ENCODE measurements at regions not wholly inside any gene's neighbourhood (a gene's known extent, or its start where the extent isn't known, plus 50 kb on each side); places are given as distances from the start of the nearest gene placed in this dataset.
"Not testable (repeated sequence)": the region's sequence is repeated elsewhere in the genome, so short reads cannot be mapped to it uniquely, and the experiment has no call there.

GRCh38 chr6:19336579-19336978, 500.6 kb upstream of the ID4 start:
- DNase-seq = no peak

DNA sequence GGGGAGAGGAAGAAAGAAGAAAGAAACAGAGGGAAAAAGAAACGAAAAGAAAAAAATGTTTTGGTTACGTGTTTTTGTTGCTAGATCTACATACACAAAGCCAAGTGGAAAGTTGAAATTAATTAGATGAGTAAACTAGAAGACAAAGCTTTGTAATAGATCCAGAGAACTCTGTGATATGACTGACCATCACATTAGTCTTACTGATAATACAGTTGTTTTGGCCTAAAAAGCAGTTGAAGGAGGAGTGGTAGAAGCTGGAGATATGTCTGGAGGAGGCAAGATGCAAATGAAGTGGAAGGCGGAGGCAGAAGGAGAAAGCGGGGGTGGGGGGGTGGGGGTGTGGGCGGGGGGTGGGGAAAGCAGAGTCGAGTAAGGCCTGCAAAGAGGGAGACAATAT, 500.1 kb upstream of the ID4 start:
- no peak for DNase-seq

DNA sequence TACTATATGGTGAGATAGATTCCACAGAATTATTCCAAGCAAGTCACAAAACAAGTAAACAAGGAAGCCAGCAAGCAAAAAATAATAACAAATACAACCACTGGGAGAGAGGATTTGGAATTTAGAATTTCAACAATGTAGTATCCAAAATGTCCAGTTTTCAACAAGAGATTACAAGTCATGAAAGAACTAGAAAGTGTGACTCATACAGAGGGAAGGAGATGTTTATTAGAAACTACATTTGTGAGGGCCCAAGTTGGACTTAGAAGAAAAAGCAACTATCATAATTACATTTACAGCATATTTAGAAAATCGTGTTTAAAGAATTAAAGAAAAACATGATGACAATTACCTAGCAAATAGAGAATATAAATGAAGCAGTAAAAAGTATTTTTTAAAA, 494.6 kb upstream of the ID4 start:
- DNase-seq = no peak

- DNase-seq = no peak
Observed at GRCh38 chr6:19349429-19349828, 487.7 kb upstream of the ID4 start.

DNA sequence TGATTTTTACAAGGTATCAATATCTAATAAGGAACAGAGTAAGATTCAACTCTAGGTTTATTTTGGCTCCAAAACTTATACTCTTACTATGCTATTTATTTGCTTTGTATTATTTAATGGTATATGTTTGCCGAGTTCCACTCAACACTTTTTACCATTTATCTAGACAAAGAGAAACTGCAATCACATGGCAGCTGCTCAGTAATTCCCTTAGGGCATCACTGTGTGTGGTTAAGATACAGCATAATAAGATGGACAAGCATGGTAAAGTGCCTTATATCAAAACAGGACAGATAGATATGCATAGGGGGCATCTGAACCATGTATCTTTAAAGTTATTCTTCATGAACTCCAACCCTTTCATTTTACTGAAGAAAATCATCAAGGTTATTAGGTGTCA, 483.0 kb upstream of the ID4 start:
- peak; percentile 8 to 79 (median 22) for DNase-seq

GRCh38 chr6:19356692-19357091, 480.5 kb upstream of the ID4 start:
- no peak for DNase-seq

DNA sequence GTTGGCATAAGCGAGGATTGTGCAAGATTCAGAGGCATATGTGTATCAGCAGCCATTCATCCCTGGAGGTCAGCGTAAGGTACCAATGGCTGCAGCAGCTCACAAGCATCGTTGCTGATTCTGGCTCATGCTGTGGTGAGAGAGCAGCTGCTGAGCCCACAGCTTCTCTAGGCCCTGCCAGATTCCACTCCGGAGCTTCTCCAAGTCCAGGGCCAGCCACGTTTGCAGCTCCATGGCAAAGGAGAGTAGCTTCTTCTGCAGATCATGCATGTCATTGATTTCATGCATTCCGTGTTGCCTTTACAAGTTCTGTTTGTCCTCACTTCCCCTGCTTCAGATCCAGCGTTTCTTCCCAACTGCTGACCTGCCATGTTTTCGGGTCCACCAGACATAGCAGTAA, 474.8 kb upstream of the ID4 start:
- DNase-seq = no peak

DNA sequence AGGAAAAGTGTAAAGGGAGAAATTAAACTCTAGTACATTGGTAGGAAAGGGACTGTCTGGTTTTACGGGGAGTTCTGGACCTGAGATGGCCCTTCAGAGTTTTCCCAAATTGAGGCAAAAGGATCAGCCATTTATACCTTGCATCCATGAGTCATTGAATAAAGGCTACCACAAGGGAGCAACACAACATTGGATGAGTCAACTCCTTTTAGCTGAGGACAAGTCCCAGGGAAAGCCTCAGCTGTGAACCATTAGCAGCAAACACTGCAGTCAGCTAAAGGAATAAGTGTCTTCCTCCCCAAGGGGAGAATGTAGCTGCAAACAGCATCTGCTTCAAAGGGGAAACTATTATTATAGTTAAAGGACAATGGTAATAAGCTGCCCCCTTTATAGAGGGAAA, 468.7 kb upstream of the ID4 start:
- no peak for DNase-seq

DNA sequence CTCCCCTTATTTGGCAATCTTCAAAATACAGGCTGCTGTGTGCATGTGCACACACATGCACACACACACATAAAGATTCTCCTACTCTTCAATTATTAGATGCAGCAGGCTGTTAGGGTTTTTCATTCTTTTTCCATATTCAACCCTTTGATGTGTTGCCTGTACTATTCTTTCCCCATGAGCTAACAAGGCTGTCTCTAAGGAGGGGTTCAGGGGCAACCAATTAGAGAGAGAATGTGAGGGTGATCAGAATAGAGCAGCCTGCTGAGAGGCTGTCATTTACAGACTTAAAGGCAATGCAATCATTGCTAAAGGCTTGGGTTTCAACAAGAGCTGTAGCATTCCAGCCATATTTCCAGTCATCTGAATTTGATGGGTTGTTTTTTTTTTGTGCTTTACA, 467.4 kb upstream of the ID4 start:
- DNase-seq = peak in 1 of 3 experiments; percentile 20

DNA sequence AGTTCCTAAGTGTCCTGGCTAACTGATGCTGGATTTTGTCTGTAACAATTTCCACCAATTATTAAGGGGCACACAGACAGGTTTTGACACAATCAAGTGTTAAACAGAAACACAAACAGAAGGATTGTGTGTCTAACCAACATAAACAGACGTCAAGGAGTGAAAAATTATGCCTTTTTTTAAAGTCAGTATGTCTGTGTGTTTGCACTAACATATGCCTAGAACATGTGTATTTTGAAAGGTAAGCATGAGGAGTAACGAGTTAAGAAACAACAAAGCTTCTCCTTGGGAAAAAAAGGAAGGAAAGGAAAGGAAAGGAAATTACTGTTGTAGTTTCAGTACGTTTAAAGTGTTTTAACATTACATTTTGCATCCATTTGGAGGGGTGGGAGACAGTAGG, 466.3 kb upstream of the ID4 start:
- DNase-seq = no peak

DNA sequence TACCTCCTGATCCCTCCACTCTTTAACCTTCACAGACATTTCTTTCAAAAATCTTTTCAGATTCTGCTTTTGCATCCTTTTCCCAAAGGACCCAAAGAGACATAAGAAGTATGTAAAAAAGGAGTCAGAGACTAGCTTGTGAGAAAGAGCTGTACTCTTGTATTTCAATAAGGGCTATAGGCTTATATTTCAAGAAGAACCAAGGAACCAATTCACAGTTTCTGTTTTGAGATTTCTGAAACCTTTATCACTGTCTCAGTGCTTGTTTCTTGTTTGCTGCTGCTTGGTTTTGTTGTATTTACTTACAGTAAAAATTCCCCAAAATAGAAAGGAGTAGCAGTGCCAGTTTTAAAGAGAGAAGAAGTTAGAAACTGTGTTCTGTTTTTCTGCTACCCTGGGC, 461.6 kb upstream of the ID4 start:
- no peak for DNase-seq

- DNase-seq = no peak
Observed at GRCh38 chr6:19377722-19378121, 459.4 kb upstream of the ID4 start.

- no peak for DNase-seq
Observed at GRCh38 chr6:19380293-19380692, 456.9 kb upstream of the ID4 start.

DNA sequence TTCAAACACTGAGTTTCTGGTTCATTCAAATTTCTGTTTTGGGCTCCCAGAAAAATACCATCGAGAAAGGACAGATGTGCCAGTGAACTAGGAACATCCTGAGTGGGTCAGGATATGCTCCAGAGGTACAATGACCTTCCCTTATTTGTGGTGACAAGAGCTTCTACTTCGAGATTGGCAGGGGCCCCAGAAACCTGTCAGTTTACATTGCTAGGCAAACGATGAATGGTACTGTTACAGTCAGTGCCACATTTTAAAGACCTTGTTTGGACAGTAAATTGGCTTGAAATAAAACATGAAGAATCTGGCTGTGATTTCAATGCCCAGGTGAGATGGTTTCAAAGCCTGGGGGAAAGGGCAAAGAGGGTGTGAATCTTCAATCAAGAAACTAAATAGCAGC, 454.5 kb upstream of the ID4 start:
- DNase-seq = peak in 1 of 3 experiments; percentile 16

DNA sequence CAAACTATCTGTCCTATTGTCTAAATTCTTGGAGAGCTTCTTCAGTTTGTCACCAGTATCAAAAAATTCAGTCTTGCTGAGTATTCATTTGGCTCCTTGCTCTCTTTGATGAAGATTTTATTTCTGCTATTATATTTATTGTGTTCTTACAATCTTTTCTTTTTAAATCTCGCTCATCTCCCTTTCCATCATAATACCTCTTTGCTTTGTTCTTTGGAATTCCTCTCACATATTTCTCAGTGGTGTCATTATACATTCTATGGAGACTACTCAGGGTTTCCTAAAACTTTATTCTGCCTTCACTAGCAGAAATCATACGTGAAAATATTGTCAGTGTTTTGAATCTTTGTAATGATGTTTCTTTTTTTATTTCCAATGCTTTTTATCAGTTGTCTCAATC, 445.2 kb upstream of the ID4 start:
- no peak for DNase-seq

DNA sequence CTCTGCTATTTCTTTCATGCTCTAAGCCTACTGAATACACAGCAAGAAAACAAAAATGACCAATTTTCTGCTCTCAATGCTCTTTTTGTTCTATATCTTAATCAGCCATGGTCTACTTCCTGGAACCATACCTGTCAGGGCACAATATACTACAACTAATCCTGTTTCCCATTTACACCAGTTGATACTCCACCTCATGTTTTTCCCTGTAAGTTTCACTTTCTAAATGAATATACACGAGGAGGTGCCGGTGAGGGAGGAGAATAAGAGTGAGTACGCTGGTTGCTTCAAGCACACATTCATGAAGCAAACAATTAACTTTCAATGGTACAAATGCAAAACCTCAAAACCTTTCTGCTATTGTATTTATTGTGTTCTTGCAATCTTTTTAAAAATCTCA, 443.1 kb upstream of the ID4 start:
- DNase-seq = no peak

GRCh38 chr6:19394687-19395086, 442.5 kb upstream of the ID4 start:
- no peak for DNase-seq

DNA sequence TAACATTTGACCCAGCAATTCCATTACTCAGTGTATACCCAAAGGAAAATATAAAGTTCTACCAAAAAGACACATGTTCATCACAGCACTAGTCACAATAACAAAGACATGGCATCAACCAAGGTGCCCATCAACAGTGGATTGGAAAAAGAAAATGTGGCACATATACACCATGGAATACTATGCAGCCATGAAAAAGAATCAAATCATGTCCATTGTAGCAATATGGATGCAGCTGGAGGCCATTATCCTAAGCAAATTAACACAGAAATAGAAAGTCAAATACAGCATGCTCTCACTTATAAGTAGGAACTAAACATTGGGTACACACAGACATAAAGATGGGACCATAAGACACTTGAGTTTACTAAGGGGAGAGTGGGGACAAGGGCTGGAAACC, 441.9 kb upstream of the ID4 start:
- no peak for DNase-seq

GRCh38 chr6:19399406-19399805, 437.8 kb upstream of the ID4 start:
- DNase-seq = no peak

- not testable (repeated sequence) for DNase-seq
Observed at GRCh38 chr6:19404884-19405283, 432.3 kb upstream of the ID4 start.

- no peak for DNase-seq
Observed at GRCh38 chr6:19408331-19408730, 428.8 kb upstream of the ID4 start.

- DNase-seq = peak in 1 of 3 experiments; percentile 11
Observed at GRCh38 chr6:19410481-19410880, 426.7 kb upstream of the ID4 start.

GRCh38 chr6:19413323-19413722, 423.8 kb upstream of the ID4 start:
- DNase-seq = no peak

DNA sequence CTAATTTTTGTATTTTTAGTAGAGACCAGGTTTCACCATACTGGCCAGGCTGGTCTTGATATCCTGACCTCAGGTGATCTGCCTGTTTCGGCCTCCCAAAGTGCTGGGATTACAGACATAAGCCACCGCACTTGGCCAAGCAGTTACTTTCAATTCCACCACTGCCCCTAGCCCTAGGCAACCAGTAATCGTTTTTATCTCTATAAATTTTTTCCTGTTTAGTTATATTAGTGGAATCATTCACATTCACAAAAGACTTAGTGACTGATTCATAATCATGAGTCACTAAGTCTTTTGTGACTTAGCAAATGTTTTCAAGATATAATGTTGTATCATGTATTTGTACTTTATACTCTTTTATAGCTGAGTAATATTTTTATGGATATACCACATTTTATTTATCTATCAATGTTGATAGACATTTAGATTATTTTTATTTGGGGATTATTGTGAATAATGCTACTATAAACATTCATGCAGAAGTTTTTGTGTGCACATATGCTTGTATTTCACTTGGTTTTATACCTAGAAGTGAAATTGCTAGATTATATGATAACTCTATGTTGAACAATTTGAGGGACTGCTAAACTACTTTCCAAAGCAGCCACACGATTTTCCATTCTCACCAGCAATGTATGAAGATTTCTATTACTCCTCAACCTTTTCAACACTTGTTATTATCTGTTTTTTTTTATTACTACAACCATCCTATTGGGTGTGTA, 421.4 kb upstream of the ID4 start:
- DNase-seq = no peak

- no peak for DNase-seq
Observed at GRCh38 chr6:19416811-19417210, 420.4 kb upstream of the ID4 start.

DNA sequence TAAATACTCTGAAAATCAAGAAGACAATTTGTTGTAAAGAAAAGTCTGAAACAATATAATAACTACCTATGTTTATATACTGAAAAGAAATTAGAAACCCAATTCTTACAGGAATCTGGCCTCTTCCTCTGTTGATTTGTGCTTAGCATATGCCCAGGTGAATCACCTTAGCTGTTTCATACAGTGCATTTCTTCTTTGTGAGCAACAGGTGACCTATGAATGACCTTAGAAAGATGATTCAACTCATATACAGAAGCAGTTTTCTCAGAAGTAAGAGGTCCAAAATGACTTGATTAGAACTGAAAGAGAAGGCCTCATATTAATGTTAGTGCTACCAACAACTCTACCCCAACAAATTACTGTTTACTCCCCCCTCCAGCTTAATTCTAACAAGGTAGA, 419.5 kb upstream of the ID4 start:
- no peak for DNase-seq

All from NCI-H1417 (cell line).